RWPE1 (cell line): ENCODE measurements at regions not wholly inside any gene's neighbourhood (a gene's known extent, or its start where the extent isn't known, plus 50 kb on each side); places are given as distances from the start of the nearest gene placed in this dataset.

Experiments
- CTCF ChIA-PET: fragments of 350-600 bp; sonication (Branson Sonifier 250); formaldehyde crosslinking; extraction: SDS; loops from one replicate; lab custom pipeline; 2021; lab: Yijun Ruan, JAX
- POLR2A ChIA-PET: fragments of 400-600 bp; formaldehyde crosslinking; extraction: SDS; loops from one replicate; lab custom pipeline; 2020; ENCODE audit warnings: antibody characterized with exemption; ENCODE audit not compliant: low non-redundant PET; lab: Yijun Ruan, JAX
- DNase-seq: peaks from one replicate; pipeline ENCODE4 v3.0.0; 2012; ENCODE audit warnings: low spot score
- H3K27ac ChIP-seq: fragments of 450-650 bp; 2 replicates; pipeline ENCODE4 v1.5.1; 2017
- TF ChIP-seq, protein P1 (sequence below): fragments of 450-650 bp; conservative IDR thresholded peaks from 2 replicates; pipeline ENCODE4 v1.5.1; 2017; ENCODE audit warnings: low read depth, mild to moderate bottlenecking

DNA sequence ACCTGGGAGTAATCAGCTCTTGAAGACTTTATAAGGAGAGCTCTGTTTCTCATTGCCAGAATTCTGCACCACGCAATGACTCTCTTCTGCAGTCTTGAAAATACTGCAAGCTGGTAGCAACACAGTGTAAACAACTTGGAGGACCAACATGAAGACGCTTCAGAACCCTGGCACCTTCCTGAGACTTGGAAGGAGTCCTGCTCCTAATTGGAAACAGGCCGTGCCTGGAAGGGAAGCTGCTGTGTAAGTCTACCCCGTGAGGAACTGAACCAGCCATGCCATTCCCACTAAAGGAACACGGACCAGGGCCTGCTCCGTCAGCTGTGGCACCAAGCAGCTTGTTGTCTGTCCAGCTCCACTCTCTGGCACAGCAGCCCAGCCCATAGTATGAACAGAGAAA is 171.1 kb downstream of the PAX3 start:
- ChIA-PET POLR2A (no interaction called here), CTCF (interaction anchor here (0.6 kb wide), 1 partner anchor 164 kb away, joined by 3 read pairs; no protein-coding TSS in a partner anchor)
- H3K27ac ChIP-seq, result no peak overlapping the region
- TF ChIP-seq, protein P1, sequence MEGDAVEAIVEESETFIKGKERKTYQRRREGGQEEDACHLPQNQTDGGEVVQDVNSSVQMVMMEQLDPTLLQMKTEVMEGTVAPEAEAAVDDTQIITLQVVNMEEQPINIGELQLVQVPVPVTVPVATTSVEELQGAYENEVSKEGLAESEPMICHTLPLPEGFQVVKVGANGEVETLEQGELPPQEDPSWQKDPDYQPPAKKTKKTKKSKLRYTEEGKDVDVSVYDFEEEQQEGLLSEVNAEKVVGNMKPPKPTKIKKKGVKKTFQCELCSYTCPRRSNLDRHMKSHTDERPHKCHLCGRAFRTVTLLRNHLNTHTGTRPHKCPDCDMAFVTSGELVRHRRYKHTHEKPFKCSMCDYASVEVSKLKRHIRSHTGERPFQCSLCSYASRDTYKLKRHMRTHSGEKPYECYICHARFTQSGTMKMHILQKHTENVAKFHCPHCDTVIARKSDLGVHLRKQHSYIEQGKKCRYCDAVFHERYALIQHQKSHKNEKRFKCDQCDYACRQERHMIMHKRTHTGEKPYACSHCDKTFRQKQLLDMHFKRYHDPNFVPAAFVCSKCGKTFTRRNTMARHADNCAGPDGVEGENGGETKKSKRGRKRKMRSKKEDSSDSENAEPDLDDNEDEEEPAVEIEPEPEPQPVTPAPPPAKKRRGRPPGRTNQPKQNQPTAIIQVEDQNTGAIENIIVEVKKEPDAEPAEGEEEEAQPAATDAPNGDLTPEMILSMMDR, result no peak
- no peak for DNase-seq

DNA sequence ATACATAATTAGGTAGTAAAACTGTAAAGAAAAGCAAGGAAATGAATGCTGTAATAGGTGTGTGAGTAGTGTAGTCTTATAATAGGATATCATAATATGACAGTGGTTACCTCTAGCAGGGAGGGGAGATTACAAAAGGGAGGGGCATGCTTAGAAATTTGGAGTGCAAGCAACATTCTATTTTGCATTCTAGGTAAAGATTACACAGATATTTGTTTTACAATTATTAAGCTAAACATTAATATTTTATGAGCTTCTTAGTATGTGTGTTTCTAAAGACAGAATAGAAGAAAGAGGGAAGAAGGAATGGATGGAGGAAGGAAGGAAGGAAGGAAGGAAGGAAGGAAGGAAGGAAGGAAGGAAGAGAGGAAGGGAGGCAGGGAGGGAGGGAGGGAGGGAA is 177.9 kb downstream of the PAX3 start:
- ChIA-PET POLR2A (no interaction called here), CTCF (no interaction called here)
- H3K27ac ChIP-seq, result no peak overlapping the region
- DNase-seq, result no peak
- TF ChIP-seq, protein P1, result no peak

DNA sequence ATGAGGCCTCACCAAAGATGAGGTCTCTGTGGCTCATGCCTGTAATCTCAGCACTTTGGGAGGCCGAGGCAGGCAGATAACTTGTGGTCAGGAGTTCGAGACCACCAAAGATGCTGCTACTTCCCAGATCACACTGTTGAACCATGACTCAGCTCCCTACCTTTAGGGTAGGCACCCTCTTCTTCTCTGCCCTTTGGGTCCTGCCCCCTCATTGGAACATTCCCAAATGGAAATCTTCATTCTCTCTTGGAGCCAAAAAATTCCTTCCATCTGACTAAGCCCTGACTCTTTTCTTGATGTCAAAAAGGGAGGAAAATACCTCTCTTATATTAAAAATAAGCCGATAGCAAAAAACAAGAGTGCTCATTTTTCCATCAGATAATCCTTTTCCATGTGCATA is 183.5 kb downstream of the PAX3 start:
- TF ChIP-seq, protein P1, result no peak
- CTCF ChIA-PET, result no interaction called here
- H3K27ac ChIP-seq, result no peak overlapping the region
- POLR2A ChIA-PET, result no interaction called here
- DNase-seq, result no peak

DNA sequence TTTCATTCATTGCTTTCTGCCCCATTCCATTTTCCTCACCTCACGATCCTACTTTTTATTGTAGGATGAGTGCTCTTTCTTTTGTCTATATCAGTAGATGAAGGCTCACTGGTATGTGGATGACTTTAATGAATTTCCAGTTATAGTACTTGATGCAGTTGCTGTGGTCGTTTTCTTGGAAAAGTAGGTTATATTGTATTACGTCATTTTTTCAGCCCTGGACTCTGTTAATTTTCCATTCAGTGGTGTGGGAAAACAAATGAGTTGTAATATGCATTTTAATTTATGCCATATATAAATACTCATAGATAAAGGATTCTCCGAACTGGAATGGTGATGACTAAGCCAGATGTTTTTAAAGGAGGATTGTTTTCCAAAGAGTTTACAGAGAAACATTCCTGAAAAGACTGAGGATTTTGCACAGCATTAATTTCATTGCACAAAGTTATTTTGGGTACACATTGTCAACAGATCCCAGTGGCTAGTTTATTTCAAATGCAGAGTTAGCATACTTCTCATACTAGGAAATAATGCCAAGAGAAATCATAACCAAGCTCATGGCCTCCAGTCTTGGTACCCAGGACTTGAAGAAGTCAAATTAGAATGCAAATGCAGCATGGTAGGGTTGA is 189.7 kb downstream of the PAX3 start:
- TF ChIP-seq, protein P1, result no peak
- POLR2A ChIA-PET, result no interaction called here
- H3K27ac ChIP-seq, result no peak overlapping the region
- no peak for DNase-seq
- CTCF ChIA-PET, result interaction anchor here (1.0 kb wide), 1 partner anchor 12 kb away, joined by 4 read pairs; no protein-coding TSS in a partner anchor

DNA sequence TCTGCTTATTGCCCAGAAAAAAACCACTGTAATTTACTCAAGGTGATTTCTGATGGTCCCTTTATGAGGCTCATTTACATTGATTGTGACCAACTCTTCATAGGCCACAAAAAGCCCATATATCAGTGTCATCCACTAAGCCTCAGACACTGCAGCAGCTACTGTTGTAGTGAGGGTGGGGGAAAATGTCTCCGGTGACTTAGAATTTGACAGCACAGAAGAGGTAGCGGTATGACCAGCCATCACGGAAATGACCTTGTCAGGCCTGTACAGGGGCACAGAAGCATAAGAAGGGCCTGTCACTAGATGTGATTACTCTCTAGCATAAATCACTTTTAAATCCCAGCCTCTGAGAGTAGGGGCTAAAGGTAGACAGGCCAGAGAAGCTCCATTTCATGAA is 190.3 kb downstream of the PAX3 start:
- POLR2A ChIA-PET, result no interaction called here
- TF ChIP-seq, protein P1, result no peak
- H3K27ac ChIP-seq, result no peak overlapping the region
- no peak for DNase-seq
- CTCF ChIA-PET, result interaction anchor here (1.0 kb wide), 1 partner anchor 11 kb away, joined by 4 read pairs; no protein-coding TSS in a partner anchor

DNA sequence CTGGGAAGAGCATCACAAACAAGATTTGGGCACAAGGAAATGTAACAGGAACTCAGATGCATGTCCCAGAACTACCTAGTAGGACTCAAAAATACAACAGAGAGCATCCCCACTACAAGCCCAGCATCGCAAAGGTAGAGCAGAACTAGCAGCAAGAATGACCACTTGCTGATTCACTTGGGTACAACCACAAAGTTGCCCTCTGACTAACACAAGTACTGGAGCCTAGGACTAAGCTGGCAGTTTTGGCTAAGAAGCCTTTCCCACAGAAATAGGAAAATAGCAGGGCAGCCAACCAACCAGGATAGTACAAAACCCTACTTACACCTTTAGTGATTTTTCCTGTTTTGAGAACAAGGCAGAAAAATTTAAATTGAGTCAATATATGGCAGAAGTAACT is 193.8 kb downstream of the PAX3 start:
- DNase-seq, result no peak
- TF ChIP-seq, protein P1, result no peak
- POLR2A ChIA-PET, result no interaction called here
- CTCF ChIA-PET, result no interaction called here
- H3K27ac ChIP-seq, result no peak overlapping the region
